ENCODE measurements at regions not wholly inside any gene's neighbourhood (a gene's known extent, or its start where the extent isn't known, plus 50 kb on each side); places are given as distances from the start of the nearest gene placed in this dataset.

GRCh38 chr6:19153270-19153980 is 683.7 kb upstream of the ID4 start:
- TF ChIP-seq CTCF (IDR thresholded peaks at IDR 0.05; ENCODE audit: low read depth, low read length, poor library complexity, severe bottlenecking) (no peak), EZH2phosphoT487 (IDR thresholded peaks at IDR 0.05; ENCODE audit: borderline replicate concordance, low read length) (no peak)
